ENCODE measurements at regions not wholly inside any gene's neighbourhood (a gene's known extent, or its start where the extent isn't known, plus 50 kb on each side); places are given as distances from the start of the nearest gene placed in this dataset.

- DNase-seq (ENCODE audit: low spot score): no peak
These were observed 267.1 kb downstream of the ADGB start for GRCh38 chr6:146865756-146866379.

DNA sequence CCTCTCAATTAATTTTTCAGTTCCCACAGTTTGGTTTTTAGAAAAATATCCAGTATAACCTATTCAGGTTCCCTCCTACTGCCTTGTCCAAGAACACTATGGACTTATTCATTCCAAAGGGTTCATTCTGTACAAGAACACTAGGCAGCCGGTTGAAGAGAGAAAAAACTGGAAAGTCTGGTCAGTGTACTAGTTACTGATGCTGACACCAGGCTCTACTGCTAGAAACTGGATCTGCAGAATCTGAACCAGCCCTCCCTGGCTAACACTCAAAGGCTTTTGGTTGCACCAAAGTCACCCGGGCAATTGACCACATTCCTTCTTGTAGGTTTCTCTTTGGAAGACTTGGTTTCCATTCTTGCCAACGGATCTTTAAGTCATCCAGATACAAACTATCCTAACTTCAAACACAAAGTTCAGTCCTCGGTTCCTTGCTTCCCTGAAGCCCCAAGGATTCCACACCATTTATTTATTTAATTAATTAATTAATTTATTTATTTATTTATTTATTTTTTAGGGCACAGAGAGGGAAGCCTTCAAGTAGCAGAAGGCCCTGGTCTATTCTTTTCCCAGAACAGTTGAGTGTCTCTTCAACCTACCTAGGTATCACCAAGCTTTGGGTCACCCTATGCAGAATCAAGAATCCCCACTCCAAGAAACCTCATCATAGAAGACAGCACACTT, 268.1 kb downstream of the ADGB start:
- no peak for DNase-seq (ENCODE audit: low spot score)

- no peak for DNase-seq (ENCODE audit: low spot score)
These were observed 270.0 kb downstream of the ADGB start for GRCh38 chr6:146868671-146869209.

DNA sequence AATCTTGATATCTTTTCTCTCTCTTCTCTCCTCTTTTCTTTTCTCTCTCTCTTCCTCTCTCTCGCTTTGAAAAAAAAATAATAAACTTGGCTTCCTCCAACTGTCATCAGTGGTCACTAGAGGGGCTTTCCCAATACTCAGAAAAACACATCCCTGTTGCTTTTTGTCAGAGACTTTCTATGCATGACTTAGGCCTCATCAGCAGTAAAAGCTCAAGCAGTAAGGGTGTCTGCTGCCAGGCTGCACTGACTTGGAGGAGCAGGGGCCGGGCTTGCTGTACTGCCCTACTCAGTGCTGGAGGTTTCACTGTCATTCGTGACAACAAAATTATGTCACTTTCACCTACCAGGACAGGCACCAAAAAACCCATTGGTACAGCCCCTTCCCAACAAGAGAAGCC, 272.0 kb downstream of the ADGB start:
- no peak for DNase-seq (ENCODE audit: low spot score)

DNA sequence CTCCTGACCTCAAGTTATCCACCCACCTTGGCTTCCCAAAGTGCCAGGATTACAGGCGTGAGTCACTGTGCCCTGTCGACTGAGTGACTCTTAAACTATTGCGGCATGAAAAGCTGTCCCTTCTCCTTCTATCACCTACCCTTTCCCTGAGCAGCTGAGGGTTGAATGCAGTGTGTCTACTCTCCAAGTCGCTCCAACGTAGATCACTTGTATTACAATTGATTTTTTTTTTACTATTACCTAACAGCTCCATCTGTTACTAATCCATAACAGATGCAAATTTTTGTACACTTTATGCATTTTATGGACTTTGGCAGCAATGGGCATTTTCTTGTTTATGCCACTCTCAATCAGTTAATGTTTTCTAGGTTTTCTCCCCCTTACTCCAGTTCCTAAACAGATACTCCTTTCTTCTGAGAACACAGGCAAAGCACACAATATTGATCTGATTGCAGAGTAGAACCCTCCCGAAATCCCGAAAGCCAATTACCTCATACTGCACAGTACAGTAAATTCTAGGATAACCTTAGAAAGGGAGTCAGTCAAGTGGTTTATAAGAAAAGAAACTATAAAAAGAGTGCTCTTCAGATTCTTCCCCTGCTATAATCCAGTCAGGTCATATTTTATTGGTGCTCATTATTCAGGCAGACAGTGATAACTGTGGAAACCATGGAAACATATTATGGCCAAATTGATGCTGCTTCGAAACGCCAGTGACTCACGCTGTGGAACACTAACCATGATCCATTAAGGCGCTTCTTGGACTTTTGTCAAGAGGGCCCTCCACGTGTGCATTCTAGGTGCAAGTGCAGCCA, 273.0 kb downstream of the ADGB start:
- no peak for DNase-seq (ENCODE audit: low spot score)

- DNase-seq (ENCODE audit: low spot score): no peak
These were observed 273.6 kb downstream of the ADGB start for GRCh38 chr6:146872426-146872785.

DNA sequence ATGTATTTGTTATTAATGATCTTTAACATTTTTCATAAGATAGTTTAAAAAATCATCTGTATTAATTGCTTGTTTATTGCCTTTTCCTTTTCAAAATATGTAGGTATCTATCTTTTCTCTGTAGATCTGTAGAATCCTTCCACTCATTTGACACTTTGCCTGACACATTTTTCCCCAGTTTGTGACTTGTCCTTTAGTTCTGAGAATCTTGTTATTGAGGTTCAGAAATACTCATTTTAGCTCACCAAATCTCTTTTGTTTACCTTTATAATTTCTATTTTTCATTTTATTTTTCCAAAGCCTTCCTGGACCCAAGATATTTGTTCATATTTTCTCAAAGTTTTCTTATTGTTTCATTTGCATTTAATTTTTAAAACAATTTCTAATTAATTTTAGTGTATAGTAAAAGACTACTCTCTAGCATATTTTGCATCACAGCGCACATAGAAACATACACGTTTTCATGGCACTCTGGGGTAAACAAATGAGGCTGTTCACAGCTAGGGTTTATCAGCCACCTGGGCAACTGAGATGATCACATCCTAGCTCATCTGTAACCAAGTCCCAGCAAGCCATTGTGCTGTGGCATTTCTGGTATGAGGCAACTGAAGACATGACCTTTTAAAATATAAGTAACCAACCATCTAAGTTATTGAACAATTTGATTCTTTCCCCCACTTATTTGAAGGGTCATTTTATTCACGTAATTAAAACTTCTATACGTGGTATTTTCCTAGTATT, 275.7 kb downstream of the ADGB start:
- DNase-seq (ENCODE audit: low spot score): no peak

DNA sequence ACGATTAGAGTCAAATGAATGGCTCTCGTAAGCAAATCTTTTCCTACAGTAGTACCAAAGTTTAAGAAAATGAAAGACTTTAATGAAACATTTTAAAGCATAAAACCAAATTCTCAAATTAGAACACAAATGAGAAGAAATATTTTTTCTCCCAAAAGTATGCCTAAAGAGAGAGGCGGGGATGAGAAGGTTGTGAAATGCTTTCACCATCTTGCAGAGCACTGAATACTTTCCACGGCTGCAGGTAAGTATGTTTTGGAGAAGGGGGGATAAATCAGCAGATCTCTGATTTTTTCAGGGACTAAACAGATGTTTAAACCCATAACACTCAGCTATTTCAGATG, 277.1 kb downstream of the ADGB start:
- no peak for DNase-seq (ENCODE audit: low spot score)

DNA sequence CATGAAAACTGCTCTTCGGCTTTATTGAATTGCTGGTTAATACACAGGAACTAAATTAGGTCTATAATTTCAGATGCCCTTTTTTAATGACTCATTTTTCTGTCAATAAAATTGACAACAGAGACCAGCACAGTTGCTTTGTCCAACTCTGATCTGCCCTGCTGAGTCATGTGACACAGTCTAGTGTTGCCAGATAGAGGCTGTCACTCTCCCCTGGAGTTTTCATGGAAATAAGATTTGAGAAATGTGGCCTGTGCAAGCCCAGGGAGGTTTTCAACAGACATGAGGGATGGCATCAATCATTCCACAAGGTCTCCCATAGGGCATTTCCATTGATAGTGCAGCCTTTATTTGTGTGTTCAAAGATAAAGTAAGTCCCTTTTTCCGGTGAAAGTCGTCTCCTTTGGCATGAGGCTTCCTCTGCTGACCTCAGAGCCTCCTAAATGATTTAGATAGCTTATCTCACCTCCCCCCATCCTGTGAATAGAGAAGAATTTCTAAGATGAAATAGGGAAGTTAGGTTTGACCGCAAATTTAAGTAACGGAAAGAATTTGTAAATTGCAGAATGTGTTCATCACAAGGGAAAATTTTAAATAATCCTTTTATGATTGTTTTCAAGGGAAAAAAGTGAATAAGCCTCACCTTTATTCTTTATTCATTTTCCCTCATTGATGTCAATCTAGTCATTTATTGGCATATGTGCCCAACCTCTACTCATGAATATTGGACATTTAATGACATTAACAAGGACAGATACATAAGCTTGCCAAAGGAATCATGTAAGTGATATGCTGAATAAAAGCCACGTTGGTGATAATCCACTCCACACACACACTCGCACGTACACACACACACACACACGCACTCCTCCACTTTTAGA, 277.7 kb downstream of the ADGB start:
- DNase-seq (ENCODE audit: low spot score): no peak

- no peak for DNase-seq (ENCODE audit: low spot score)
These were observed 279.6 kb downstream of the ADGB start for GRCh38 chr6:146878168-146878951.

DNA sequence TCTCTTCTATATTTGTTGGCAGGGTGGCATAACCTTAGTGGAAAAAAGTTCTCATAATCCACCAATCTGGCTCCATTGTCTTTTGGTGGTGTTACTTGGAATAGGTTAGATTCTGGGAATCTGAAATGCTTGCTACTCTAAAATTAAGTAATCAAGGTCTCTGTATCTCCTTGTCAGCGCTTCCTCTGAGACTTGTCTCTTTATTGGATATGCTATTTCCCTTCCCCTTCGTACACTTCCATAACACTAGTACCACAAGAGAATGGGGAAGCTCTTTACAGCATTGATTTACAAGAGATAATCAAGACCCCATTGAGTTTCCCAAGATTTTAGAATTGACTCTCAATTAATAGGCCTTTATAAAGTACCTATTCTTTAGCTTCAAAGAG, 280.2 kb downstream of the ADGB start:
- DNase-seq (ENCODE audit: low spot score): no peak

DNA sequence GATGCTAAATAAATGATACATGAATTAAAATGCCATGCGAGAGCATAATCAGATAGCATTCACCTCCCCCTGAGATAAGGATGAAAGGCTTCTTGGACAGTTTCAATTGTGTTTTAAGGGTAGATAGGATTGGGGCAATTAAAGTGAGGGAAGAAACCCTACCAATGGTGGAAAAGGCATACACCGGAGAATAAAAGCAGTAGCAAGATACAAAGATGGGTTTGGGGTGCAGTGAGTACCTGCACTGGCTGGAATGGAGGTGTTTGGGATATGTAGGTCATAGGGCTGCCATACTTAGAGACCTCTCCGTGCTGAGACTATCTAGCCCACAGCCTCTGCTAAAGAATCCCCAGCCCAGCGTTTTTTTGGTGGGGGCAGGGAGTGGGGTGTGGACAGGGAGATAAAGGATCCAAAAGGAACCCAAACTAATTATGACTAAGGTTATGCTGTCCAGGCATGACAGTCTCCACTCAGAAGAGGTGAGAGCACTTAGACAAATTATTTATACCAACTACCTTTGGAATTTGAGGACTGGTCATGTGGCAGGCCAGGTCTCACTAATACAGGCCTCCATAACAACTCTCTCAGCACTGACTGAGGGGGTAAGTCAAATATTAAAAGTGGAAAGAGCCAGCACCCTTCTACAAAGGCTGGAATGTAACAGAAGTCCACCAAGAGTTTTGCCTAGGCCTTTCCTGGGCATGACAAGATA, 280.8 kb downstream of the ADGB start:
- DNase-seq (ENCODE audit: low spot score): no peak

DNA sequence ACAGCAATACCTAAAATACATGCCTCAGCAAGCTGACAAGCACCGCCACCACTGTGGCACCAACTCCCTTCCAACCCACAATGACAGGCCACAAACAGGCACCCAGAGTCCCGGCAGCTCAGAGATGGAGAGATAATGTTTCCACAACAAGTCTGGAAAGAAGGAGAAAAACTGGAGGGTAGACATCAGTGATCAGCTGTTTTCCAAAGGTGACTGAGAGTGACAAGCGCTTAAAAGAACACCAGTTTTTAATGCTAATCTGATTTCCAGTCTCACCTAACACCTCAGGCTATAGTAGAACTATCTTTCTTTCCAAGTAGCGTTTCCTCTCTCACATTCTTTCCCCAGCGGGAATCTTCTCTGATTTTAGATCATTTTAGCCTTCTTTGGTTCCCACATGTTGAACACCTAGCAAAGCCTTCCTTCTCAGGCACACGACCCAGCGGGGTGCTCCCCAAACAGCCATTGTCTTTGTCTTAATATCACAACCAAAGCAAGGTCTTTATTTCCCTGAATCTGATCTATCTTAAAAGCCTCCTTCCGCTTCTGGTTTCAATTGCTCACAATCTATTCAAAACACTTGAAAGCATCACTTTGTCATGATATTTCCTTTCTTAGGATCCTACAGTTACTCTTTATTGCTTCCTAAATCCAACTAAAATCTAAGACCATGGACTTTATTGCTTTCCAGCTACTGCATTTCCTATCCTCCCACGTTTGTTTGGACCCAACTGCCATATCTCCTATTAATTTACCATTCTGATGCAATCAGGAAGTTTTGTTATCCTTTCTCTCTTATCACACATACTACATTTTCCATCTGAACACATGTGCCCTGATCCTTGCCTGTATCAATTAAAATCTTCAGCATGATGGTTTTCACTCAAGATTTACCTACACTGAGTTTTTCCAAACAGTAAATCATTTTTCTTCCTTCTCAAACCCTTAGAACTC, 282.7 kb downstream of the ADGB start:
- DNase-seq (ENCODE audit: low spot score): no peak

GRCh38 chr6:146883640-146884531, 285.1 kb downstream of the ADGB start:
- DNase-seq (ENCODE audit: low spot score): no peak

DNA sequence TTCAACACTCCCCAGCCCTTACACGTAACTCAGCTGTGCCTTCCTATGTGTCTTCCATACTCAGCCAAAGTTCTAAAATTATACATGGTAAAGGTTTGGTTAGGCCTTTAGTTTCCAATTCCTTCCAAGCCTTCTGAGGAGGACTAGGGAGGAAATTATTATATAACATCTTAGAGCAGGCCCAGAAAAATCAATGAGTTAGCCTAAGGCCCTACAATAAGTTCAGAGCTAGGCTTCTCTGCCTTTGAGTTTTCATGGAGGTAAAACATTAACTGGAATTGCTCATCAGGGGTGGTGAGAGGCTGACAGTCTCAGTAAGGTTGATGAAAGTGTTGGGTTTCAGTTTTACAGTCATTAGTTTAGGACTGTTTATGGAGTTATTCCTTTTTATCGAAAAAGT, 286.0 kb downstream of the ADGB start:
- DNase-seq (ENCODE audit: low spot score): no peak

GRCh38 chr6:146885708-146886457, 287.1 kb downstream of the ADGB start:
- no peak for DNase-seq (ENCODE audit: low spot score)
